Stimulated activated CD8-positive, alpha-beta memory T cell treated with anti-CD3 and anti-CD28 coated beads, Interleukin-12 subunit alpha, Interleukin-12 subunit beta, amount 100 ng/mL, for 4 hours (primary cell): ENCODE measurements at regions not wholly inside any gene's neighbourhood (a gene's known extent, or its start where the extent isn't known, plus 50 kb on each side); places are given as distances from the start of the nearest gene placed in this dataset.

Source experiments
- DNase-seq: peaks from one replicate; pipeline ENCODE4 v3.0.0-alpha.2; 2020; ENCODE audit warnings: low read depth

DNA sequence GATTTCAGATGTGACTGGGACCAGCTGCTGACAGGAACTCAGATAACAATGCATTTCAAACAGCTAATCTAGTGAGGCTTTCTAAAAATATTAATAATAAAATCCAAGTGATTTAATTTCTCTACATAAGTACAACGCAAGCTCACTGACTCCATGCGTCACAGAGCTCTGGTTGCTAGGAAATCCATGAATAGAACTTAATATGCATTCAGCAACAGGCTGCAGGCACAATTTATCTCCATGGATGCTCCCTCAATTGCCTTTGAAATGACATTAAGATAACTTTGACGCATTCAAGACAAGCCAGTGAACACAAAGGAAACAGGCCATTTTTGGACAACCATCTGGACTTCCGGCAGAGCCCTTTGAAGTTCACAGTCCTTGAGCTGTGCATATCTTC lies 118.7 kb upstream of the COL1A2 start:
- no peak for DNase-seq

DNA sequence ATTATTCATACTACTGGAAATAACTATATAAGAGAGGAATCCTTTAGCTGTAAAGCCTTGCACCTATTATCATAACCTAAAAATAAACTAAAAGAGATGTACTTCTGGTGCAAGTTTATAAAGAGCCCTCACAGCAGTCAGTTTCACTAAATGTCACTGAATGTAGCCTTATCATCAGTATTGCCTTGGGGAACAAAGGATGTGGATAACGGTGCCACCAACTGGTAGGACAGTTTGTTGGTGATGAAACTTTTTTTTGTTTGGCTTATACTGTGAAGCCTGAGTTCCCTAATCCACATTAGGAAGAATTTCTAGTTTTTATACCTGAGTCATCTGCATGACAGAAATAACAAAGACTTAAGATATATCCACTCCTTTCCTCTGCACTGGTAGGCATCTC lies 117.9 kb upstream of the COL1A2 start:
- no peak for DNase-seq

DNA sequence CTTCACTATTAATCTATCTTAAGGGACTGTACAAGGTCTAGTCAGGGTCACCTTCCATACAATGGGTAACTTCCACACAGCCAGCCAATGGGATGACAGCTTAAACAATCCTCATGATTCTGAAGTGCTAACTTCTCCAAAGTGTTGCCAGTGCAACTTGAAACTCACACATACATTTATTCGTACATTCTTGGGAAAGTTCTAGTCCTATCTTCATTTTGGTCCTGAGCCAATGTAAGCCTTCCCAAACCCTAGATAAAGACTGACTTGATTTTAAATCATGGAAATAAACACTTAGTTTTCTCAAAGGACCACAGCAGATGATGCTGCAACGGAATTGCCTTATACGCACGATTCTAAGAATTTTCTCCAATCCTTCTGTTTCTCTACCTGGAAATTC lies 117.5 kb upstream of the COL1A2 start:
- no peak for DNase-seq

DNA sequence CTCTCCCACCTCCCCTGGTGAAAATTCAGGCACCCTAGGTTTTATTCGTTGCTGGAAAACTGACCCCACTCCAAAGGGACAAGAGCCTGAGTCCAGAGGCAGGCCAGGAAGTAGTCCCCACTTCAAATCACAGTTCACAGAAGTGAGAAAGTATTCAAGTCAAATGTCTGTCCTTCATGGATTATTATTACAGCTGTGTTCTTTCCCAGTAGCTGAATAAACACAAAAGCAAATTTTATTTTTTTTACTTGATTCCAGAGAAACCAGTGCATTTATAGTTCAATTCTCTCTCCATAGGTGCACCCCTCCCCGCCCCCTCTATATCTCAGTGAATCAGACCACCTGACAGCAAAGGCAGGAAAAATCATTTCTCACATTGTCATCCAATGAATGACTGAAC lies 113.8 kb upstream of the COL1A2 start:
- DNase-seq: no peak

DNA sequence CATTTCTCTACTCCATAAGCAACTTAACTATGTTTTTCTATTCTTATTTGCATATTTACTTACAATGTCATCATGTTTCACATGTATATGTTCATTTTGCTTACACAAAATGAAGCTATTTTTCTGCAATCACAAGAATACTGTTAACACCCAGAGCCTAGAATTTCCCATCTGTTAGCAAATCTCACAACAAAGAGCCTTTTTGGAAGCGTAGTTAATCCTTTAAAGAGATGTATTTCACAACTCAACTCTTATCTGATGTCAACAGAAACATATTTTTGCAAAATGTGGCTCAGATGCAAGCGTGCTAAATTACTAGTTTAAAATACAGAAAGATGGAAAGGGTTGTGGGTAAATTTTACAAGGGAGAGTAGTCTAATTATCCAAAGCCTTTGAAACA lies 110.6 kb upstream of the COL1A2 start:
- no peak for DNase-seq

DNA sequence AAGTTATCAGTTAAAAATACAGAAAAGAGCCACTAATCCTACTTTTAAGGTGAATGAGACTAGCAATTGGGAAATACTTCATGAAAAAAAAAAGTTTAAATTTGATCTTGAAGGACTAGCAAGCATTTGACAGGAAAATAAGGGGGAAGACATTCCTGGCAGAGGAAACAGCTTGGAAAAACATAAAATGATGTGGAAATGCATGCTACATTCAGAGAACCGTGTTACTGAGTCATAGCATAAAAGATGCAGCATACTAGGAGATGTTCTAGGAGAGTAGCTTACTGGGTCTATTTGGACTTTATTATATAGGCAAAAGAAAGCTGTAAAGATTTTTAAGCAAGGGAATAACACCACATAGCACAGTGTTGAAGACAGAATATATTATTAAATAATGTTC lies 108.6 kb upstream of the COL1A2 start:
- no peak for DNase-seq

DNA sequence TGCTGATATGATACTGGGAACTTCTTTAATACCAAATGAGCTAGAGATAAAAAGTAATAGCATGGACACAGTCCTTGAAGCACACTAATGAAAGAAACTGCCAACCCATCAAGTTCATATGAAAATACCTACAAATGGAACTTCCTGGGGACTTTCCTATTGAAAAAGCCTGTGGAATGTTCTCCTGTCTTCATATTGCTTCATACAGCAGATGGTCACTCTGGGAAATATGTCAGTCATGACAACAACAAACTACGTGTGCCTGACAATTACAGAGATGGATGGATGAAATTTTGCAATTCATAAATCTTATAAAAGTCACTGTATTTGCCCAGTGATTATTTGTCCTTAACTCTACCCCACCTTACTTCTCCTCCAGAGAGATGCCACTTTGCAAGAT lies 106.6 kb upstream of the COL1A2 start:
- DNase-seq: no peak

DNA sequence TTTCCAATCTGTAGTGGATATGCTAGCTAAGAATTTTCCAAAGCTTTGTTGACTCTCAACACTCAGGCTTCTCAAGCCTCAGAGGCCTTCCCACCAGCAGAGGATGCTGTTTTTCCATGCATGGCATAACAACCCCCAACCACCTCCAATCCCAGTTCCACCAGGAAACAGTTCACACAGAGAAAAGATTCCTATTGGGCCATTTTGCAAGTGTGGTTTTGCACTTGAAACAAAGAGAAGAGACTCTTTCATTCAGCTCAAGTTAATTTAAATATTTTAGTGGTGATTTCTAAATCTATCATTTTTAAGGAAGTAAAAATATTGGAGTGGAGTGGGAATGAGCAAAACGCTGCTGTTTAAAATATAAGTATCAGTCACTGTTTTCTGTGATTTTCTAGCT lies 105.6 kb upstream of the COL1A2 start:
- DNase-seq: no peak

DNA sequence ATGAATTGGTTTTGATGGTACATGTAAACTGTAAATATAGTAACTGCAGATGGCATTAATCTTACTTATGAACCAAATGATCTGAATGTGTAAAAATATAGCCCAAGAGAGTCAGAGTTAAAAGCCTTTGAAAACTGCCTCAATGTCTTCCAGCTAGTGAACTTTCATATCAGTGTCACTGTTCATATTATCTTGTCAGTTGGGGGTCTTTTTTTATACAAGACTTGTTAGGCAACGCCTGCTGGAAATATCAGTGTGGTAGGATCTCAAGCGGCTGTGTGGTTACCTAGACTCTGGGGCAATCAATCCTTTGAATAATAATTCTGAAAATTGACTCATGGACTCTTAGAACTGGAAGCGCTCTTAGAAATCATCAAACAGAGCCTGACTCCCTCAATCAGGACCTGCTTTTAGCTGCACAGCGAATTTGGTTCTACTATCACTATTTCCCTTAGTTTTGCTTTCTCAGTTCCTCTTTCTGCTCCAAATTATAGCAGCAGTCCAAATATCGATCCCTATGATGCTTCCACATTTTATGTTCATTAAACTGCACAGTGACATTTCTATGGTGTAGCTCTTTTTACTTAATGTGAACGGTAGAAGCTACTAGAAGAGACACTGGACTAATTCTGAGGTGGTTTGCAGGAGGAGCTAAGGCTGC lies 100.1 kb upstream of the COL1A2 start:
- DNase-seq: no peak

DNA sequence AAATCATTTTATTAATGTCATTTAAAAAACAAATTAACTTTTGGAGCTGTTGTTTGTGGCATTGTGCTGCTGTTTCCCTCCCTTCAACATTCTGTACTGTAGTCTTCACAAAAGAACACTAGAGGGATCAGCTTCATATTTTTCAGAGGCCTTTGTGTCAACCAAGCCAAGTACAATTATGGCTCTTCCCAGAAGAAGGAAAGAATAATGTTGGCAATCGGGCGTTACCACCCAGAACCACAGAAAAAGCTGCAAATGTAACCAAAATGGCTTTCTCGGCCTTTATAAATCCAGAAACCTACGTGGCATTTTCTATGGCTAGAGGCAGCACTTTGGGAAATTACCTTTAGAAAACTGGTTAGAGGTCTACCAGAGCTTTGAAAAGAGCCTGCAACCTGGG lies 98.8 kb upstream of the COL1A2 start:
- DNase-seq: no peak

DNA sequence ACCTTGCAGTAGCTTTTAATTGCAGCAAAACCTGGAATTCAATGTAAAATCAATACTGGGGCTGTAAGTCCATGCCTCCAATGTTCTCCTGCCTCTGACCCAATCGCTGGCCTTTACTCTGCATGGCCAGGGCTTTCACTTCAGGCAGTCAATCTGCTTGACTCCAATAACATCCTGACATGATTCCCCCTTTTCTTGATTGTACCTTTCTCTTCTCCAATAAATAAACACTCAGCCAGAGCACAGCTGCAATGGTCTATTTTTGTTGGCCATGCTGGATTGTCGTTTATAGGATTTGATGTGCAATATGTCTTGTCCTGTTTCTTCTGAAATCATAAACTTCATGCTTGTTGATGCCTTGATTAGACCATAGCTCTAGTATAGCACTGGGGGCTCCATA lies 97.8 kb upstream of the COL1A2 start:
- no peak for DNase-seq

DNA sequence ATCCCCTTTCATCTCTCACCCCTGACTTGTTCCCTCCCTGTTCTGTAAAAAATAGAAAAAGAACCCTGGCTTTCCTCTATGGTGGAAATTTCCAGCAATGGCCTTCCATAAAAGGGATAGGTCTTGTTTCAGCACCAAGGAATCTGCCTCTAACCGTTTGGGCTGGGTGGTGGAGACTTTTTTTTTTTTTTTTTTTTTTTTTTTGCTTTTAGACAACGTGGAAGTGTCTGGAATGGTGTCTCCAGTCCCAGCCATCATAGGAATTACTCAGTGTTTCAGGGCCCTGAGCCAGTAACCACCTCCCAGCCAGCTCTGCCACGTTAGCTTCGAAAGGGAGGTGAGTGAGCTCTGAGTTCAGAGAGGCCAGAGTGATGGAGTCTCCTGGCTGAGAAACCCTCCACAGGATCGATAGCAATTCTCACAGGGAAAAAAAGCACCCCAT lies 97.3 kb upstream of the COL1A2 start:
- no peak for DNase-seq

DNA sequence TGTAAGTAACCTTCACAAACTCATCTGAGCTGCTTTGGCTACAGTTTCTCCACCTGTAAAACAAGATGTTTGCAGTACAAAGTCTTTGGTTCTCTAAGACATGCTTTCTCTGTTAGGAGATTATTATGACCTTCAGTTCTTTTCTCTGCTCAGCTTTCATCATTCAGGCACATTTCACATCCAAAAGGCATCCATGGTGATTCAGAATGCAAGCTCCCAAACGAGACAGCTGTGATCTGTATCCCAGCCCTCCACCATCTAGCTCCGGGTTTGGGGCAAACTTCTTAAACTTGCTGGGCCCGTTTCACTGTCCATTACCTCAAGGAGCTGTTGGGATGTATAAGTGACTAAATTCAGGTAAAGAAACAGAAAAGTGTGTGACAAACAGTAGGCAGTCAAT lies 95.8 kb upstream of the COL1A2 start:
- no peak for DNase-seq

DNA sequence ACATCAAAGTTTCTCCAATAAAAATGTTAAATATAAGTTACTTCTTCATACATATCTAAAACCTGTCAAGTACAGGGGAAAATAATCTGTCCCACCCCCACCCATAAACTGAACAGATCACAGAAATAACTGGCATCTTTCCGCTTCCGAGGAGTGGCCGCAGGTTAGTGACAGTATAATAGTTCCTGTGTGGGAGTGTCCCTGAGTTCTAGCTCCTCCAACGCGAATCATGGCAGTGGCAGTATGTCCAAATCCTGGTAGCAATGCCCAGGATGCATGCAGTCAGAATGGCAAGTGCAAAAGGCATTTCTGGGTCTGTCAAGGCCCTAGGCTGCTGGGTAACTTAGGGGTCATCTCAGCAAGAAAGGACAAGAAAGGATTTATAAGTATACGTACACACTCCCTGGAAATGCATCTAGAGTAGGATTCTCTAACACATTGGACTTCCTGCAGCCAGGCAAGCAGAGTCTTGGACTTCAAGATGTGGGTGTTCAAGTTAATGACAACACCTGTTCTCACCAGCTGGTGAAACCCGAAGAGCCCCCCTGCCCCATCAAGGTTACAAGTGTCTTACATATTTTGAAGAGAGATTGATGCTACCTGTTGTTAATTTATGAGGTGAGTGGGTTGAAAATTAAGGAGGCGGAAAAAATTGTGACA lies 94.4 kb upstream of the COL1A2 start:
- no peak for DNase-seq

DNA sequence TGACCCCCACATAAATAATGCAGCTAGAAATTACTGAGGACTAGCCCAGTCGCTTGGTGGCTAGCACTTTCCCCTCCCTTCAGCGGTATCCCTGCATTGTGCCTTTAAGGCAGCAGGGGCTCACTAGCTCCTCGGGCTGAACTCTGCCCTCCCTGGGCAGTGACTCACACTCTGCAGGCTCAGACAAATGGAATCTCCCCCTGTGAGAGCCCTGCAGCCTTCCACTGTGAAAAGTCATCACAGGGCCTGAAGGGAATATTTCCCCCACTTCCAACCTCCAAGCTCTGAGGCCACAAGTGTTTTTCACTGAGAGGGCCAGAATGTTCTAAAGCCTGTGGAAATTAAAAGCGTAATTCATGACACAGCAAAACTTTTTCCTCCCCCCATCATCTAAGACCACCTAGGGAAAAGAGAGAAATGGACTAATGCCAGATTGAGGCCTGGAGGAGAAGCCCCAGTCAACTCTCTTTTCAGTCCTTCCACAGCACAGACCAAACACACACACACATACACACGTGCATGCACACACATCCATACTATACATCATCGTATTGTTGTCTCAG lies 93.6 kb upstream of the COL1A2 start:
- DNase-seq: no peak

DNA sequence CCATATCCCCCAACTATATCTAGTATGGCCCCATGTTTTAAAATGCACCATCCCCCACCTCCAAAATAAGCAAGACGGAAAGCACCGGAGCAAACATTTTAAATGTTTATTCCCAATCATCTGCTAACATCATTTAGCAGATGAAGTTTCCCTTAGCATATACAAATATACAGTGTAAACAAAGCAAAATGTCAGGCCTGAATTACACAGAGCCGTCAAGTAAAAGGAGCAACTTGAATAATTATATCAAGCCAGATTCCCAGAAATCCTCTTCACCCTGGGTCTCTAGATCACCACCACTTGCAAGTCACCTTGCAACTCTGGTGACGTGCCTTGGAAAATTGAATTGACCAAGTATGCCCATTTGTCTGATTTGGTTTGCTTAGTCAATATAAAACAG lies 91.6 kb upstream of the COL1A2 start:
- no peak for DNase-seq

DNA sequence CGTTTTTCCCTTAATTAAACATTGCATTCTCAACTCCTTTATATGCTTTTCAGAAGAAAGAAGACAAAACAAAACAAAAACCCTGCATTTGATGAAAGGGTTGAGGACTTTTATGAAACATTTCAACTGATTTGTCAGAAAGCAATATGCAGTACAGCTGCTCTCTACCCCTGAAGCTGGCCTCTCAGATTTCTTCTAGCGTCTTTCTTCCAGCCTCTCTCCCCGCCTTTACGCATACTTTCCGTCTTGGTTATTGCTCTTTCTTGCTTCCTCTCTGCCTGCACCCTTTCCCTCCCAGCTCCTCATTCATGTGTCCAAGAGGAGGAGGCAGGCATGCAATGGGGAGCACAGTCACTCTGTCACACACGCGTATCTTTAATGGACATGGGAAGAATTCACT lies 91.0 kb upstream of the COL1A2 start:
- DNase-seq: no peak

DNA sequence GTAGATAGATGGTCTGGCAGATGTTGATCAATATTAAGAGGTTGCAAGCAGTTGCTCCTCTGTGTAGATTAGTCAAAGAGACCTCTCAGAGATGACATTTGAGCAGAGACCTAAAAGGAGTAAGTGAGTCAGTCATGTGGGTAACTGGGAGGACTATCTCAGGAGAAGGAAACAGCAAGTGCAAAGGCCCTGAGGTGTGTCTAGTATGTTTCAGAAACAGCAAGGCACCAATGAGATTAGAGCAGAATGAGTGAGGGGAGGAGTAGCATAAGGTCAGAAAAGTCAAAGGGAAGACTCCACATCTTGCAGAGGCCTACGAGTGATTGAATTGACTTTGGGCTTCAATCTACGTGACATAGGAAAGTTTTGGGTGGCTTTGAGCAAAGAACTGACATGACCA lies 89.8 kb upstream of the COL1A2 start:
- no peak for DNase-seq

DNA sequence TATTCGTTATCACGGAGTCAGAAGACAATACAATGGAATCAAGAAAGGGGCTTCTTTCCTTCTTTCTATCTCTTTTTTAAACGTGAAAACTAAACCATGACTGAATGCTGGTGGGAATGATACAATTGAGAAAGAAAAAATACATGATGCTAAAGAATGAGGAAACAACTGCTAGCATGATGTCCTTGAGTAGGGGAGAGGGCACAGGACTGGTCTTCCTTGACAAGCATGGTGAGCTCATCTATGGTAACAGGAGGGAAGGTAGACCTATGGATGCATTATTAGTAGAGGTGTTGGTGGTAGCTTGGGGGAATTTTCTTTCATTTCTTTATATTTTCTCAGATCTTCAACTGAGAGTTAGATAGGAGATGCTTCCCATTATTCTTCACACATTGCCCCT lies 88.9 kb upstream of the COL1A2 start:
- no peak for DNase-seq

DNA sequence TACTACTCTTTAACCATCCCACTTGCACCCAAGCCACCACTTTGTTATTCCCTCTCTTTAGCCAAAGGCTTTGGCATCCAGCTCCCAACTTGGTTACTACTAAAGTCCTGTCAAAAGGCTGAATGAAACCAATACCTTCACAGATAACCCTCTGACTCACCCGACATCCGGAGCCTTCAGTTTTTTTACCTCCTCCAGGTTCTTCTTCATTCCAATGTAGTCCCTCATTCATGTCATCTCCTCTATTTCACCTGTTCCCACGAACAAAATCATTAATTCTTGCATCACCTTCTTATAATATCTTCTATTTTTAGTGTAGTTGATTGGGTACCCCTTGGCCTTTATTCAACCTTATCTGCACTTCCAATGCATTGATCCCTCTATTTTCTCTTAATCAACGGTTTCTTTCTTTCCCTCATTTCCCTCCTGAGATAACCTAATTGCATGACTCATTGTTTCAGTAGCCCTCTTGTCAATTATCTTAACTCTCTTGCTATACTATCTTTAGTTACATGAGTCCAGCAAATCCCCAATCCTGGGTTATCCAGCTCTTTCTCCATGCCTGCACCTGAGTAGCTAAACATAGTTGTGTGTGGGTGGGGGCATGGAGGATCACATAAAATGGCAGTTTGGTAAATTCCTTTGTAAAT lies 87.2 kb upstream of the COL1A2 start:
- DNase-seq: no peak

DNA sequence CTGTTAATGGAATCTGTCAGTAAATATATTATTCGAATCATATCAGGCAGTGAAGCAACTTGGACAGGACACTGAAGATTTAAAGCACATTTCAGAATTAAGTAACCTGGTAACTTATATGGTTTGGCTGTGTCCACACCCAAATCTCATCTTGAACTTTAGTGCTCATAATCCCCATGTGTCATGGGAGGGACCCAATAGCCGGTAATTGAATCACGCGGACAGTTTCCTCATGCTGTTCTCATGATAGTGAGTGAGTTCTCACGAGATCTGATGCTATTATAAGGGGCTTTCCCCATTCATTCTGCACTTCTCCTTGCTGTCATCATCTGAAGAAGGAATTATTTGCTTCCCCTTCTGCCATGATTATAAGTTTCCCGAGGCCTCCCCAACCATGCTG lies 83.2 kb upstream of the COL1A2 start:
- no peak for DNase-seq

DNA sequence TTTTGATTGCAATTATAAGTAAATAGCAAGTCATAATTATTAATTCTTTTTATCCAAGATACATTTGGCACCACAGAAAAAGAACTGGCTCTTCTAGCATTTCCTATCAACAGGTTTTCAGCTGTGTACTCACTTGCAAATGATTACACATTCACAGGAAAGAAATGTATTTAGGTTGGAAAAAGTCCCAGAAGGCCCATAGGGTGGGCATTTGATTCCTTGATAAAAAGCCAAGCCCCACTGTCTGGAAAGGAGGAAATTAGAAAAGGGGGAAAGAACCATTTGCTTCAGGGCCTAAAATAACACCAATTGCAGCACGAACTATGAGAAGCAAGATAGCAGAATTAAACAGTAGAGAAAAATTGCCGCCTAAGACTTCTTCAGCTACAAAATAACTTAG lies 80.8 kb upstream of the COL1A2 start:
- no peak for DNase-seq
